HG03442 (cell line): ENCODE measurements at regions not wholly inside any gene's neighbourhood (a gene's known extent, or its start where the extent isn't known, plus 50 kb on each side); places are given as distances from the start of the nearest gene placed in this dataset.

Experiments
- ATAC-seq: cut with Tn5 transposase; IDR thresholded peaks from one replicate; pipeline ENCODE4 v1.9.1; 2021; ENCODE audit warnings: mild to moderate bottlenecking, moderate library complexity; ENCODE audit not compliant: unreplicated experiment

- no peak for ATAC-seq
Observed at GRCh38 chr10:44199991-44200655, 184.8 kb downstream of the CXCL12 start.

GRCh38 chr10:44199267-44199666 is 185.6 kb downstream of the CXCL12 start:
- no peak for ATAC-seq

GRCh38 chr10:44198780-44199097 is 186.2 kb downstream of the CXCL12 start:
- ATAC-seq, result no peak

- no peak for ATAC-seq
Observed at GRCh38 chr10:44198096-44198779, 186.7 kb downstream of the CXCL12 start.

- no peak for ATAC-seq
Observed at GRCh38 chr10:44197646-44198045, 187.3 kb downstream of the CXCL12 start.

- ATAC-seq, result no peak
Observed at GRCh38 chr10:44196336-44196735, 188.6 kb downstream of the CXCL12 start.

- no peak for ATAC-seq
Observed at GRCh38 chr10:44196008-44196320, 188.9 kb downstream of the CXCL12 start.

GRCh38 chr10:44195112-44196007 is 189.5 kb downstream of the CXCL12 start:
- no peak for ATAC-seq

- no peak for ATAC-seq
Observed at GRCh38 chr10:44194435-44194834, 190.5 kb downstream of the CXCL12 start.

- ATAC-seq, result no peak
Observed at GRCh38 chr10:44193567-44194220, 191.2 kb downstream of the CXCL12 start.

GRCh38 chr10:44193166-44193565 is 191.7 kb downstream of the CXCL12 start:
- ATAC-seq, result no peak

GRCh38 chr10:44192435-44192834 is 192.5 kb downstream of the CXCL12 start:
- ATAC-seq, result no peak

- no peak for ATAC-seq
Observed at GRCh38 chr10:44190541-44190940, 194.4 kb downstream of the CXCL12 start.

- ATAC-seq, result no peak
Observed at GRCh38 chr10:44186821-44187220, 198.1 kb downstream of the CXCL12 start.

GRCh38 chr10:44186150-44186549 is 198.7 kb downstream of the CXCL12 start:
- no peak for ATAC-seq

GRCh38 chr10:44185315-44185666 is 199.6 kb downstream of the CXCL12 start:
- no peak for ATAC-seq

GRCh38 chr10:44184633-44185314 is 200.1 kb downstream of the CXCL12 start:
- no peak for ATAC-seq

- ATAC-seq, result no peak
Observed at GRCh38 chr10:44183667-44184632, 200.9 kb downstream of the CXCL12 start.

- no peak for ATAC-seq
Observed at GRCh38 chr10:44182909-44183308, 202.0 kb downstream of the CXCL12 start.
